ENCODE measurements at regions not wholly inside any gene's neighbourhood (a gene's known extent, or its start where the extent isn't known, plus 50 kb on each side); places are given as distances from the start of the nearest gene placed in this dataset.

DNA sequence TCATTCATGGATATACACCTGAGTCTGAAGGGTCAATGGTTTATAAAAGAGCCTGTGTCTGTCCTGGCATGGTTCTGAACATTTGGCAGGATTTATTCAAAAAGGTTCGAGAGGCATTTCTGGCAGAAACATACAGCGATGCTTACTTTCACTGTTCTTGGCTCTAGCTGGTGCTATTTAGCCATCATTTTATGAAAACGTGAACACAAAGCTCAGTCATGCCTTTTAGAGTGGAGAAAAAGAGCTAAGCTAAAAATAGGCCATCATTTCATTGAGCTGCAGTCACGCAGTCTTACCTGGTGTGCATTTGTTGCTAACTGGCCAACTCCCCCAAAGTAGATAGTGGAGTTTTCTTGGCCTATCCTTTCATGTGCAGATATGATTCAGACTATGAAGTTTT is 1209.5 kb downstream of the SLC16A7 start:
- WGBS, 2 experiments (ENCODE audit: extremely low coverage in 1 of 2, insufficient coverage in 1 of 2, insufficient read length in 1 of 2, insufficient replicate concordance in 2 of 2, low coverage in 1 of 2, low lambda C conversion rate in 2 of 2, missing lambda C conversion rate in 1 of 2): 88% methylated on average over 4 of the region's 4 CpGs; no CpG with 5 or more reads in 1 of the 2 experiments
- Histone ChIP-seq H3K23me2 (ENCODE audit: low read depth, low read length) (no peaks in the 10 kb centered on the region), H3K27ac (ENCODE audit: low read depth, low read length) (no peak overlapping the region), H3K4me3 (ENCODE audit: extremely low read depth in 1 of 4, insufficient read depth in 2 of 4, low read depth in 3 of 4, low read length in 4 of 4) (no peak overlapping the region), H3K79me2 (ENCODE audit: control insufficient read depth in 1 of 2, insufficient read depth in 2 of 2, low read length in 2 of 2) (no peaks in the 10 kb centered on the region), H4K5ac (ENCODE audit: insufficient read length, low read depth, low read length) (no peak overlapping the region), H3K27me3 (replicated peaks in 1 of 4; ENCODE audit: control insufficient read depth in 3 of 4, extremely low read depth in 1 of 4, insufficient read depth in 3 of 4, low read length in 3 of 4) (no peaks in the 10 kb centered on the region), H2BK120ac (replicated peaks; ENCODE audit: low read depth, low read length) (no peak overlapping the region), H4K91ac (replicated peaks; ENCODE audit: insufficient read length, low read length) (no peak overlapping the region), H2AK5ac (ENCODE audit: low read depth, low read length) (no peak overlapping the region), H3K4me2 (ENCODE audit: insufficient read depth in 1 of 2, low read depth in 2 of 2, low read length in 2 of 2) (no peak overlapping the region), H3K9me3 (ENCODE audit: insufficient read depth in 2 of 2, low read depth in 1 of 2, low read length in 1 of 2) (no peaks in the 10 kb centered on the region; a peak in 1 of 4 replicates), H4K8ac (ENCODE audit: extremely low read depth, insufficient read depth, low read length) (no peak overlapping the region), H2AFZ (ENCODE audit: low read length) (peak overlapping the region; percentile 60; the same call in 1 of the 2 replicates), H3K23ac (ENCODE audit: insufficient read length) (no peak overlapping the region), H3K18ac (ENCODE audit: extremely low read depth, low read length) (no peak overlapping the region), H2BK12ac (ENCODE audit: low read depth, low read length) (no peak overlapping the region), H2BK15ac (ENCODE audit: low read length) (no peak overlapping the region), H3K4ac (replicated peaks; ENCODE audit: insufficient read length, low read depth, low read length) (no peak overlapping the region), H3K36me3 (ENCODE audit: control insufficient read depth in 2 of 4, insufficient read depth in 4 of 4, low read length in 3 of 4) (no peaks in the 10 kb centered on the region), H3K56ac (replicated peaks; ENCODE audit: insufficient read length, low read depth, low read length) (no peak overlapping the region), H3K79me1 (ENCODE audit: low read depth, low read length) (no peaks in the 10 kb centered on the region), H2BK20ac (ENCODE audit: low read length) (no peak overlapping the region), H3K14ac (ENCODE audit: insufficient read length) (no peak overlapping the region), H3K4me1 (replicated peaks in 1 of 4; ENCODE audit: control insufficient read depth in 3 of 4, insufficient read depth in 4 of 4, low read length in 3 of 4) (no peaks in the 10 kb centered on the region), H4K20me1 (replicated peaks in 1 of 2; ENCODE audit: control insufficient read depth in 1 of 2, insufficient read depth in 2 of 2, low read length in 2 of 2) (no peaks in the 10 kb centered on the region), H2BK5ac (ENCODE audit: low read depth, low read length) (no peak overlapping the region), H3K9ac (replicated peaks in 1 of 4; ENCODE audit: extremely low read depth in 1 of 4, low read depth in 3 of 4, low read length in 3 of 4) (no peak overlapping the region)
- DNase-seq (ENCODE audit: low read depth in 1 of 2, low spot score in 2 of 2) (no peak), FAIRE-seq (no peak)
- CTCF ChIA-PET (ENCODE audit: partially characterized antibody): no interaction called here
- POLR2A ChIA-PET (ENCODE audit: partially characterized antibody): no interaction called here
- TF ChIP-seq SP4 (IDR thresholded peaks at IDR 0.05; ENCODE audit: low read length): no peak
- no peak for TF ChIP-seq JUND (IDR thresholded peaks at IDR 0.05; ENCODE audit: low read length)
- no peak for TF ChIP-seq CHD2 (IDR thresholded peaks at IDR 0.05; ENCODE audit: low read length)
- no peak for TF ChIP-seq CTBP2 (IDR thresholded peaks at IDR 0.05; ENCODE audit: borderline replicate concordance, insufficient read depth, insufficient read length, low read length)
- TF ChIP-seq FOSL1 (IDR thresholded peaks at IDR 0.05; ENCODE audit: insufficient read depth, low read depth, low read length): no peak
- TF ChIP-seq, protein P1, sequence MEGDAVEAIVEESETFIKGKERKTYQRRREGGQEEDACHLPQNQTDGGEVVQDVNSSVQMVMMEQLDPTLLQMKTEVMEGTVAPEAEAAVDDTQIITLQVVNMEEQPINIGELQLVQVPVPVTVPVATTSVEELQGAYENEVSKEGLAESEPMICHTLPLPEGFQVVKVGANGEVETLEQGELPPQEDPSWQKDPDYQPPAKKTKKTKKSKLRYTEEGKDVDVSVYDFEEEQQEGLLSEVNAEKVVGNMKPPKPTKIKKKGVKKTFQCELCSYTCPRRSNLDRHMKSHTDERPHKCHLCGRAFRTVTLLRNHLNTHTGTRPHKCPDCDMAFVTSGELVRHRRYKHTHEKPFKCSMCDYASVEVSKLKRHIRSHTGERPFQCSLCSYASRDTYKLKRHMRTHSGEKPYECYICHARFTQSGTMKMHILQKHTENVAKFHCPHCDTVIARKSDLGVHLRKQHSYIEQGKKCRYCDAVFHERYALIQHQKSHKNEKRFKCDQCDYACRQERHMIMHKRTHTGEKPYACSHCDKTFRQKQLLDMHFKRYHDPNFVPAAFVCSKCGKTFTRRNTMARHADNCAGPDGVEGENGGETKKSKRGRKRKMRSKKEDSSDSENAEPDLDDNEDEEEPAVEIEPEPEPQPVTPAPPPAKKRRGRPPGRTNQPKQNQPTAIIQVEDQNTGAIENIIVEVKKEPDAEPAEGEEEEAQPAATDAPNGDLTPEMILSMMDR (IDR thresholded peaks at IDR 0.05; ENCODE audit: control extremely low read depth in 1 of 3, insufficient read depth in 1 of 3, low read depth in 1 of 3, low read length in 3 of 3): no peak
- no peak for TF ChIP-seq PHF8 (conservative IDR thresholded peaks at IDR 0.05; ENCODE audit: low read depth, low read length)
- TF ChIP-seq RNF2 (IDR thresholded peaks at IDR 0.05; ENCODE audit: borderline replicate concordance, low read depth, low read length, missing control alignments, poor library complexity, severe bottlenecking): no peak
- TF ChIP-seq EGR1 (IDR thresholded peaks at IDR 0.05; ENCODE audit: borderline replicate concordance, low read depth, low read length): no peak
- TF ChIP-seq CREB1 (IDR thresholded peaks at IDR 0.05): no peak
- TF ChIP-seq BCL11A (IDR thresholded peaks at IDR 0.05; ENCODE audit: low read depth in 2 of 2, low read length in 2 of 2): no peak
- TF ChIP-seq HDAC2 (IDR thresholded peaks at IDR 0.05; ENCODE audit: borderline replicate concordance in 1 of 2, low read depth in 2 of 2, low read length in 2 of 2): no peak
